Endodermal cell (in vitro differentiated cells): ENCODE measurements at regions not wholly inside any gene's neighbourhood (a gene's known extent, or its start where the extent isn't known, plus 50 kb on each side); places are given as distances from the start of the nearest gene placed in this dataset.

Experiments
- DNase-seq: peaks from one replicate; pipeline ENCODE4 v3.0.0-alpha.2; 2017
- H3K27ac ChIP-seq: 2 replicates; pipeline ENCODE4 v1.5.1; 2013; ENCODE audit warnings: mild to moderate bottlenecking, low read depth, low read length, moderate library complexity
- H3K27me3 ChIP-seq: 2 replicates; pipeline ENCODE4 v1.6.1; 2013; ENCODE audit warnings: mild to moderate bottlenecking, low read length, moderate library complexity; ENCODE audit not compliant: insufficient read depth, control insufficient read depth, poor library complexity, severe bottlenecking
- H3K36me3 ChIP-seq: 2 replicates; pipeline ENCODE4 v1.7.0; 2013; ENCODE audit warnings: mild to moderate bottlenecking, low read length, moderate library complexity; ENCODE audit not compliant: control insufficient read depth, insufficient read depth
- H3K4me1 ChIP-seq: one replicate; pipeline ENCODE4 v1.7.0; 2013; ENCODE audit warnings: low read length; ENCODE audit not compliant: control insufficient read depth, insufficient read depth
- H3K4me3 ChIP-seq: 2 replicates; pipeline ENCODE4 v1.5.1; 2013; ENCODE audit warnings: mild to moderate bottlenecking, low read length, moderate library complexity
- H3K9ac ChIP-seq: 2 replicates; pipeline ENCODE4 v1.6.1; 2013; ENCODE audit warnings: mild to moderate bottlenecking, low read length, moderate library complexity; ENCODE audit not compliant: poor library complexity, severe bottlenecking; ENCODE audit errors: extremely low read depth
- H3K9me3 ChIP-seq: 2 replicates; pipeline ENCODE4 v1.6.1; 2013; ENCODE audit warnings: mild to moderate bottlenecking, low read length, moderate library complexity; ENCODE audit not compliant: control insufficient read depth
- H3K27ac Mint-ChIP-seq: 2 replicates; pipeline ENCODE4 v1.8.0; 2020; ENCODE audit warnings: mixed read lengths
- H3K27me3 Mint-ChIP-seq: 2 replicates; pipeline ENCODE4 v1.8.0; 2021; ENCODE audit warnings: mild to moderate bottlenecking, mixed read lengths; ENCODE audit not compliant: insufficient read depth
- H3K36me3 Mint-ChIP-seq: 2 replicates; pipeline ENCODE4 v1.8.0; 2020; ENCODE audit warnings: low read depth, mixed read lengths
- H3K4me1 Mint-ChIP-seq: 2 replicates; pipeline ENCODE4 v1.8.0; 2020; ENCODE audit warnings: mixed read lengths
- H3K4me3 Mint-ChIP-seq: 2 replicates; pipeline ENCODE4 v1.8.0; 2020; ENCODE audit warnings: mild to moderate bottlenecking, moderate library complexity, mixed read lengths
- H3K9me3 Mint-ChIP-seq: 2 replicates; pipeline ENCODE4 v1.8.0; 2020; ENCODE audit warnings: mild to moderate bottlenecking, mixed read lengths
- CTCF ChIP-seq: fragments of 200-600 bp; sonication (generic); conservative IDR thresholded peaks from 2 replicates; pipeline ENCODE4 v1.5.0; 2021; ENCODE audit warnings: antibody characterized with exemption, mild to moderate bottlenecking
- WGBS, 2 experiments: methylation state at CpG; one replicate each; pipeline versions ENCODE4 v1.1.5 to v1.1.7; 2013; ENCODE audit warnings: missing lambda C conversion rate in 2 of 2, mixed read lengths in 1 of 2; ENCODE audit not compliant: insufficient coverage in 1 of 2, insufficient read length in 1 of 2; 5-methylcytosine and 5-hydroxymethylcytosine counted together

GRCh38 chr22:48745842-48746788 lies 1081.6 kb downstream of the BRD1 start:
- no peak for TF ChIP-seq CTCF
- peak; percentile 48 for DNase-seq
- Mint-ChIP-seq H3K27me3 (no peaks in the 10 kb centered on the region), H3K9me3 (no peaks in the 10 kb centered on the region), H3K36me3 (no peaks in the 10 kb centered on the region), H3K4me1 (no peaks in the 10 kb centered on the region), H3K27ac (no peak overlapping the region), H3K4me3 (no peak overlapping the region)
- Histone ChIP-seq H3K36me3 (no peaks in the 10 kb centered on the region), H3K9me3 (no peaks in the 10 kb centered on the region), H3K27ac (no peak overlapping the region), H3K27me3 (no peaks in the 10 kb centered on the region), H3K9ac (no peak overlapping the region), H3K4me3 (no peak overlapping the region), H3K4me1 (no peaks in the 10 kb centered on the region)
- 89 to 92% methylated on average over 26 to 32 of the region's 32 CpGs for WGBS, 2 experiments

- Histone ChIP-seq H3K27me3 (no peaks in the 10 kb centered on the region), H3K4me1 (no peaks in the 10 kb centered on the region), H3K4me3 (no peak overlapping the region), H3K9me3 (no peaks in the 10 kb centered on the region), H3K9ac (no peak overlapping the region), H3K27ac (no peak overlapping the region), H3K36me3 (no peaks in the 10 kb centered on the region)
- no peak for TF ChIP-seq CTCF
- Mint-ChIP-seq H3K9me3 (no peaks in the 10 kb centered on the region), H3K27me3 (no peaks in the 10 kb centered on the region), H3K27ac (no peak overlapping the region), H3K4me3 (no peak overlapping the region), H3K36me3 (no peaks in the 10 kb centered on the region), H3K4me1 (no peaks in the 10 kb centered on the region)
- 94 to 95% methylated on average over 30 to 40 of the region's 40 CpGs for WGBS, 2 experiments
- no peak for DNase-seq
Observed at GRCh38 chr22:48744967-48745841, 1082.5 kb downstream of the BRD1 start.

- Mint-ChIP-seq H3K27me3 (no peaks in the 10 kb centered on the region), H3K36me3 (no peaks in the 10 kb centered on the region), H3K4me1 (no peaks in the 10 kb centered on the region), H3K9me3 (no peaks in the 10 kb centered on the region), H3K27ac (no peak overlapping the region), H3K4me3 (no peak overlapping the region)
- no peak for TF ChIP-seq CTCF
- H3K27me3 ChIP-seq: no peaks in the 10 kb centered on the region
- no peaks in the 10 kb centered on the region for H3K36me3 ChIP-seq
- H3K4me1 ChIP-seq: no peaks in the 10 kb centered on the region
- no peak for DNase-seq
- H3K27ac ChIP-seq: no peak overlapping the region
- no peak overlapping the region for H3K4me3 ChIP-seq
- WGBS, 2 experiments: 92 to 96% methylated on average over 8 to 11 of the region's 11 CpGs
- no peaks in the 10 kb centered on the region for H3K9me3 ChIP-seq
- H3K9ac ChIP-seq: no peak overlapping the region
Observed at GRCh38 chr22:48744283-48744641, 1083.4 kb downstream of the BRD1 start.
